HG03521 (cell line): ENCODE measurements at regions not wholly inside any gene's neighbourhood (a gene's known extent, or its start where the extent isn't known, plus 50 kb on each side); places are given as distances from the start of the nearest gene placed in this dataset.
A peak's percentile ranks its signal among the peaks of the same experiment; 100 is the strongest.
"Not testable (repeated sequence)": the region's sequence is repeated elsewhere in the genome, so short reads cannot be mapped to it uniquely, and the experiment has no call there.

ENCODE experiments used
- ATAC-seq: cut with Tn5 transposase; IDR thresholded peaks from one replicate; pipeline ENCODE4 v1.9.1; 2021; ENCODE audit warnings: mild to moderate bottlenecking, moderate library complexity; ENCODE audit not compliant: unreplicated experiment

DNA sequence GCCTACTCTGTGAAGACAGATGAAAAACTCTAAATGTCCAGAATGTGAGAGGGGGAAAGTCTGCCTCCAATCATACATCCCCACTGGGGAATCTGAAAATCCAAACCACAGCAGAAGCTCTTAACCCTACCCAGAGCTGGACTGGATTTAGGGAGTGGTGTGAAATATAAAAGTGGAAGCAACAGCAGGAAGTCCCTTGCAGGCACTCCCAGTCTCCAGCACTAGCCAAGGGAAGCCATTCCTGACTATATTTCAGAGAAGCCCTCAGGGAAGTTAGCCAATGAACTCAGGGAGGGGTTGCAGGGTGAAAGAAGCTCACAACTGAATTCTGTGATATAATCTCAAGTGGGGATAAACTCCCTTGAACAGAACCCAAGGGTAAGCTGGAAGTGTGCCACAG is 51.5 kb downstream of the CRPPA start:
- ATAC-seq, result no peak

DNA sequence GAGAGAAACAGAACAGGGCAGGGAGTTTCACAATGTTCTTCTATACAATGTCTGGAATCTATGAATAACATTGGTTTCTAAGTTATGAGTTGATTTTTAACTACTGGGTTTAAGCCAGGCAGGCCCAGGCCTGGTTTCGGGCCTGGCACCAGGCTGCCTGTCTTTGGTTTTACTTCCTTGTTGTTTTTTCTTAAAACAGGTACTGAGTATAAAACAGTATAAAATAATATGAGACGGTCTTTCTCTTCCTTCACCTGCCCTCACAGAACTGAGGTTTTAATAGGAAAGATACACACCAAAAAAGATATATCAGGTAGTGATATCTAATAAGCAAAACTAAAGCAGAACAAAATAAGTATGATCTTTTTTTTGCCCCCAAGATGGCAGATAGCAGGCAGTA is 52.0 kb downstream of the CRPPA start:
- ATAC-seq, result not testable (repeated sequence)

DNA sequence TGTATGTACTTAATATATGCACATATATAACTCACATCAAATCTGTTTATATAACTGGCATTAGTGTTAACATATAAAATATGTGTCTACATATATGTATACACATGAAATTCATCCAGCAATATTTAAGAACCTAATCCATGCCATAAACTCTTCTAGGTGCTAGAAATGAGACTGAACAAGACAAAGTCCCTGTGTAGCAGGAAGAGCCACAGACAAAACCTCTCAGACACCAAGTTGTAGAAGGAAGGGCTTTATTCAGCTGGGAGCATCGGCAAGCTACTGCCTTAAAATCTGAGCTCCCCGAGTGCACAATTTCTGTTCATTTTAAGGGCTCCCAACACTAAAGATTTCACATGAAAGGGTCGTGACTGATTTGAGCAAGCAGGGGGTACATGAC is 52.5 kb downstream of the CRPPA start:
- ATAC-seq, result no peak

DNA sequence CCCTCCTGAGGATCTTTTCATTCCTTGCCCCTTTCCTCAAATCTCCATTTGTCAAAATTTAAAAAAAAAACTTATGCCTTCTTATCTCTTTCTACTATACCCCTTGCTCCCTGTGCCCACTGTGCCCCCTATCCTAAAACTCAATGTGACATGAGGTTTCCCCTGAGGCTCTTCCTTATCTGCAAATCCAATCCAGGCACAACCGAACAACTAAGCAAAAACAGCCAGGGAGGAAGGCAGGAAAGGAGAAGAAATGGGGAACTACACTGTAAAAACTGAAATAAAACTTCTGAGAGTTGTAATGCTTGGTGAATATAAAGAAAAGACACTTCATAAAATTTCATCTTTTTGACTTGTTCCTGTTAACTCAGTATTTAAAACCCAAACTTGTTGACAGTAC is 54.2 kb downstream of the CRPPA start:
- ATAC-seq, result no peak

DNA sequence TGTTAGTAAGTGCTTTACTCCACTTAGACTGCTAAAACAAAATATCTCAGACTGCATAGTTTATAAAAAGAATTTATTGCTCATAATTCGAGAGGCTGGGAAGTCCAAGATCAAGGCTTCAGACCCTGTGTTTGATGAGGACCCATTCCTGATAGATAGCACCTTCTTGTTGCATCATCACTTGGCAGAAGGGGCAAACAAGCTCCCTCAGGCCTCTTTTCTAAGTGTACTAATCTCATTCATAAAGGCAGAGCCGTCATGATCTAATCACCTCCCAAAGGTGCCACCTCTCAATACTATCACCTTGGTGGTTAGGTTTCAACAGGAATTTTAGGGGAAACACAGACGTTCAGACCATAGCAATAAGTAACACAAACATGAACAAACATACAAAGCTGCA is 55.4 kb downstream of the CRPPA start:
- no peak for ATAC-seq

DNA sequence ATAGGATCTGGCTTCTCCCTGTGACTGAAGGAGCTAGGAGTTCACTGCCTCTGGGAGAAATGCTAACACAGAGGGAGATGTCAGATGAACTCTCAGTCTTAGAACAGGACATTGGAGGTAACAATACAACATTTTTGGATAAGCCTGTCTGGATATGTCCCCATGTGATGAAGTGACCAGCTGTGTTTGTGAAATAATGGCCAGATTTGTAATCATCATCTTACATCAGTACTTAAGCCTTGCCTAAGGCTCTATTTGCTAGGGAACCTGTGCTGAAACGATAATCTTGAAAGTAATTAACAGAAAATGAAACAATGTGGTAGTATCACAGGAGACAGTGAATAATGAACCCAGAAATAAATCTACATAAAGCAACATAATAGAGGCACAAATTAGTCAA is 56.2 kb downstream of the CRPPA start:
- ATAC-seq, result no peak

DNA sequence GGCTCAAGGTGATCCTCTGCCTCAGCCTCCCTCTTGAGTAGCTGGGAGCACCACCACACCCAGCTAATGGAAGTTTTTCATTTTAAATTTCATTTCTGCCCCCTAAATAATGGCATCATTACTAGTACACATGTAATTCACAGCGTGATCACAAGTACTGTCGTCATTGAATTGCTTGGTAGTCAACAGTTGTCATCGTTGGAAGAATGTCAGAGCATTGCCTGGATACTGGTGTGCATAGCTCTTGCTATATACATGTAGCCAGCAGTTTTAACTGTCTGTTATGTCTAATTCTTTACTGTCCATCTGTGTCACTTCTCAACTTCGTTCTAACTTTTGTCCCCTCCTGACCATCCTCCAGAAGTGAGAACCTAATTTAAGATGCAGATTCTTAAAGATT is 62.1 kb downstream of the CRPPA start:
- no peak for ATAC-seq

DNA sequence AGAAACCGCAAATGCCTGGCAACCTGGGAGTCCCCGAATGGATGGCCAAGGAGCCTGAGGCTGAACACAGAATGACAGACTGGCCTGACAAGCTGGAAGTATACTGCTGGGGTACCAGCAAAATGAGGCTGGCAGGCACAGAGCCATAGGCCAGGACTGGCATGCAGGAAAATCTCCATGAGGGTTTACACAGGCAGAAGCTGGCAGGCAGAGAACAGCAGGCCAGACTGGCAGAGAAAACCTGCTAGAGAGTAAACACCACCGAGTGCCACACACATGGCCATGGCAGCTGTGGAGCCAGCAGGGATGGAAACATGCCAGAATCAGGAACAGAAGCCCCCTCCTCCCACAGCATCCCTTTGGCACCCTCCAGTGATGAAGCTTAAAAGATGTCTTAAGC is 63.4 kb downstream of the CRPPA start:
- no peak for ATAC-seq

DNA sequence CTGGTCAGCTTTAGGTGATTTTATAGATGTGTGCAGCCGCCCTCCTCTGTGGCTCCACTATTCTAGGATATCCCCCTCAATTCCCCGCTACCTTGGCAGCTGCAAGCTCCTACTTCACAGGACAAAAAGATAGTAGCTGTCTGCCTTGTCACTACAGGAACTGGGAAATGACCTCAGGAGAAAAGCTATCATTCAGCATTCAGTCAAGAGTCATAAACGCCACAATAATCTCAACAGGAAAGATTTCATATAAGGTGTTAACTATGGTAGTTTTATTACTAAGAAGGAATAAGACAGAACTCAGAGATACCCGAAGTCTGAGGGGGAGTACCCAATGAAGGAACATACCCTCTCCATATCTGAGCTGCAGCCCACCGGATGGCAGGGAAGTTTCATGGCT is 63.9 kb downstream of the CRPPA start:
- no peak for ATAC-seq

DNA sequence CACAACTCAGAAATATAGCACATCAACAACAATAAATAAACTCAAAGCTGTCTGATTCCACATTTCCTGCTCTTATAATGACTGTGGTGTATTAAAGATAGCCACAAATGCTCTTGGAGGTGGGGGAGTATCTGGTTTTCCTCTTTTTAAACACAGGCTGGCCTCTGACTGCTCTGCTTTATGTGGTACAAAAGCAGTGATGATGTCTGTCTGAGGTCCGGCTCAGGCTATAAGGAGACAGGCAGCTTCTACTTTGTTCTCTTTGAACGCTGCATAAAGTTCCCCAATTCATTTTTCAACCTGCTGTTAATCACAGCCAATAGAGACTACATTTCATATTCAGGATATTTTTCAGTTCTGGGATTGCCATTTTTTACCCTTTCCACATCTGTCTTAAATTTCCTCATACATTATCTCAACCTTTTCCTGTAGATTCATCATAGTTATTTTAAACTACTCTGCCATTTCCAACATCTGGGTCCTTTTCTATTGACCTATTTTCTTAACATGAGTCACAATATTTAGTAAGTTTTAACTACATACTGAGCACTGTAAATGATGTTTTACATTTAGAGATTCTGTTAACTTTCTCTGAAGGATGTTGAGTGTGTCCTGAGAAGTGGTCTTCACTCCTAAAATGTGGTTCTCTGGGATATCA is 64.9 kb downstream of the CRPPA start:
- ATAC-seq, result no peak

DNA sequence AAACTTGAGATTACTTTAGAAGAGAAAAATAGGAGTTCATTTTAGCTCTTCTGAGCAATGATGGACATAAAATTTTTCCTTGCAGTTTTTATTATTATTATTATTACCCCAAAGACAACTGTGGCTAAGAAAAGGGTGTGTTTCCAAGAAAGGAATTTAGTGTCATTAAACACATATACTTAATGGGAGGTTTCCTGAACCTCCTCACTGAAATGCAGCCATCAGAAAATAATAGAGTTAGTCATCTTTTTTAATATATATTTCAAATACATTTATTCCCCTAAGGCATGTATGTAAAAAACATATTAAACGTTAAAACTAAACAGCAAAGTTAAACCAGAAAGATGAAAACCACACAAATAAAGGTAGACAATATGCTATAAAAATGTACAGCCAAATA is 66.8 kb downstream of the CRPPA start:
- ATAC-seq, result no peak

DNA sequence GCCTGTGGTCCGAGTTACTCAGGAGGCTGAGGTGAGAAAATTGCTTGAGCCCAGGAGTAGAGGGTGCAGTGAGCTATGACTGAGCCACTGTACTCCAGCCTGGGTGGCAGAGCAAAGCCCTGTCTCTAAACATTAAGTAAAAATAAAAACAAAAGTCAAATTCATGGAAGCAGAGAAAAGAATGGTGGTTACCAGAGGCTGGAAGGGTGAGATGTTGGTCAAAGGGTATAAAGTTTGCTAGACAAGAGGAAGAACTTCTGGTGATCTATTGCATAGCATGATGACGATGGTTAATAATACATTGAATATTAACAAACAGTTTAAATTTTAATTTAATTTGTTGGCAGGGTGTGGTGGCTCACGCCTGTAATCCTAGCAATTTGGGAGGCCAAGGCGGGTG is 68.1 kb downstream of the CRPPA start:
- no peak for ATAC-seq

DNA sequence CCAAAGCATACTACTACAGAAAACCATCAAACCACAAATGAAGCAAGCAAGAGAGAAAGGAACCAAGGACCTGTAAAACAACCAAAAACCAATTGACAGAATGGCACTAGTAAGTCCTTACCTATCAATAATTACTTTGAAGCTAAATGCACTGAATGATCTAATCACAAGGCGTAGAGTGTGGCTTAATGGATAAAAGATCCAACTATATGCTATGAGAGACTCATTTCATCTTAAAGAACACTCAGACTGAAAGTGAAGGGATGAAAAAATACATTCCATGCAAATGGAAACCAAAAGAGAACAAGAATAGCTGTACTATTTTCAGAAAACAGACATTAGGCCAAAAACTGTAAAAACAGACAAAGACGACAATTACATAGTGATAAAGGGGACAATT is 70.7 kb downstream of the CRPPA start:
- ATAC-seq, result peak; percentile 67

DNA sequence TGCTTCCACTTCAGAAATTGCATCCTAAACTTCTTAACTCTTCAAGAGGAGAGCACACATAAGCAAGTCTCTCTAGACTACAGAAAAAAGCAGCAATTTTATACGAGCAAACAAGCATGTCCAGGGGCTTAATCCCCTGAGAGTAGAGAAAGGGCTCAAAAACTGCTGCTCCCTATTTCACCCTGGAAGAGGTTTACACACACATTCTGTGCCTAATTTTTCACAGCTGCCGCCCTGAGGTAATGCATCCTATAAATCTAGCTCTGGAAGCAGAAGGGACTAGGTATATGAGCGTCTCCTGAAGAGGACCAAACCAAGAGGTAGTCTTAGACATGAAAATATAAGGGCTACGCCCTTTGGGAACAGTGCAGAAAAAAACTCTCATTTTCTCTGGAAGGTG is 73.1 kb downstream of the CRPPA start:
- ATAC-seq, result no peak

DNA sequence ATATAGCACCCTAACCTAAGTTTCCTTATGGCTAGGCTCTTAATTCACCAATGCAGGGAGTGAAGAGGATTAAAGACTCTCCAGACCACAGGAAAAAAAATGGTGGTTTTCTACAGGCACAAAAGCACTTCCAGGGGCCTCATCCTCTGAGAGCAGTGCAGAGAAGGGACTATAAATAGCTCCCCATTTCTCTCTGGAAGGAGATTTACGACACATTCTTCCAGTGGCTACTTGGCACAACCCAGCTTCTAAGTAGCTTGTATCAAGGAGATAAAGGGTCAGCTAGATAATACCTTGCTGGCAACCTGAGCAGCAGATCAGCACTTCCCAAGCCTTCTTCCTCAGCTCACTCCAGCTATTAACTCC is 73.5 kb downstream of the CRPPA start:
- no peak for ATAC-seq

DNA sequence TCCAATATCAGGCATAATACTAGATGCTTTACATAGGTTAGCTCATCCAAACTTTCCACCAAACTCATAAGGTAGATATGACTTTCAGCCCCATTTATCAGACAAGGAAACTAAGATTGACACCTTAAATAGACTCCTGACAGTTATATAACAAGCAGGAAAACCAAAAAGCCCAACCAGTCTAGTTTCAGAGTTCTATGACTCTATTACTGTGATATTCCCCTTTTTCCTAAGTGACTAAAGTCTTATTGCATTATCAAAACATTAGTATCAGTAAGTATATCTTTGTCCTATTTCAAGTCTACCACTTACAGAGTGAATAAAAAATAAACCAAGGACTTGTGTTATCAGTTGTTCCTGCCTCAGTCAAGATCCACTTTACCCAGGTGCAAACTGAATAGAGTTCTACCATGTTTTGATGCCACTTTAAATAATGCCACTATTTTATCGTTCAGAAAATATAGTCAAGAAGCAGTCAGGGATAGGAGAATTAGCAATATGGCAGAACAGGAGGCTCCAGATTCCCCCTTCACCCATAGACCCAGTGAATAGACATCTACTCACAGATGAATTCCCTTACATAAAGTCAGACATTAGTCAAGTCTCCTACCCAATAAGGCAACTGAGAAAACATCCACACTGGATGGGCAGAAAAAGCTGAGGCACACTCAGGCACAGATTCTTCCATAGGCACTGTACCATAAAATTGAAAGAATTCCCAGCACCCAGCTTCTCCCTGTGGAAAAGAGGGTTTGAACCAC is 74.1 kb downstream of the CRPPA start:
- no peak for ATAC-seq

DNA sequence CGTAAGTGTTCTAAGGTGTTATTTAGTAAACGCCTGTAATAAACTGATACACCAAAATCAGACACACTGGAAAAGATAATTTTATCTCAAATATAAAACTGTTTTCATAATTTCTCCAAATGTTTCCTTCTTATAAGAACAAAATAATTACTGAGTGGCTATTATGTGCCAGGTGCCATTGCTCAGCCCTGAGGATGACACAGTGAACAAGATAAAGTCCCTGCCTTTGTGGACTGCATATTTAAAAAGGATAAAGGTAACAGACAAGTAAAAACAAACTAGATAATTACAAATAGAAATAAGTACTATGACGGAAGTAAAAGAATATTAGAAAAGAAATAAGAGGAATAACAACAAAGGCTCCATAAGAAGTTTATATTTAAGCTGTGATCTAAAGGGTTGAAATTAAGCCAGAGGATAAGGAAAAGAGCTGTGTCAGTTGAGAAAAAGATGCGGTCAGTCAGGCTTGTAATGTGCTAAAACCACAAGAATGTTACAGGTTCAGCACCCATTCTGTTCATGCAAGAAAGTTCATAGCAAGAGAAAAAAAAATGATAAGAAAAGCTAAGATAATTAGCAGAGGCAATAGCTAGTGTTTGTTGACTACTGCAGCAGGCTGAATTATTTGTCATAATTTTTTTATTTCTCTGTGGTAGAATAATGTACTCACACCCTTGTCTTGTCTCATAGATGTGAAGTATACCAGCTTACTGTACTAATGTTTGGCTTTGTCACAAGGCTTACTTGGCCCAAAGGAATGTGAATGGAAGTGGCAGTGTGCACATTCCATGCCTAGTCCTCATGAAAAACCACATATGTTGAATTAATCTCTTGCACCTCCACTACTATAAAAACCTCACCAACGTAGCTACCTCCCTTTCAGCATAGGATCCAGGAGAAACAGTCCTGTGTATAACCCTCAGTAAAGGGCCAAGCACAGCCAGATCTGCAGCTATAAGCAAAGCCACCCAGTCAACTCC is 75.1 kb downstream of the CRPPA start:
- peak; percentile 74 for ATAC-seq

DNA sequence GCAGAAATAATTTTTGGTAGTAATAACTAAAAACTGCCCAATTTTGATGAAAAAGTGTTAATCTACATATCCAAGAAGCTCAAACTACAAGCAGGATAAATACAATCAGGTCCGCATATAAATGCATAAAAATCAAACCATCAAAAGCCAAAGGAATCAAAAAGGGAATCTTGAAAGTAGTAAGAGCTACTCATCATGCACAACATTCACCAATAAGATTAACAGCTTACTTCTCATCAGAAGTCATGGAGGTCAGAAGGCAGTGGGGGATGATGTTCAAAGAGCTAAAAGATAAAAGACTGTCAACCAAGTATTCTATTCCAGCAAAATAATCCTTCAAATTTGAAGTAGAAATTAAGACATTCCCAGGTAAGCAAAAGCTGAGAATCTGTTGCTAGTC is 76.4 kb downstream of the CRPPA start:
- ATAC-seq, result no peak

DNA sequence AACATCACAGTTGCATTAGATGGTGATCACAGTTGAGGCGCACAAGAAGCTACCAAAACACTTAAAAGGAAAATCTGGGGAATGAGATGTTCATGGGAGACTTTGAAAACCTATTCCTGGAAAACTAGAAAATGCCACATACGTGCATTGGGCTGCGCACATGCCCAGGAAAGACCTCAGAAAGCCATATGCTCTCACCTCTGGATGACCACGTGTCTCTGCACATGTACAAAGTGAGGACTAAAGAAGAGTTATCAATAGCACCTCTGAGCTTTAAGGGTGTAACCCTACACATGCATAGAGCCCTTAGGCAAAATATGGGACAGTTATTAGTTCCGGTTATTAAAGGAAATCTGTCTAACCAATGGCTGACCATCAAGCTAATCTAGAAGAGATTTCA is 77.7 kb downstream of the CRPPA start:
- no peak for ATAC-seq

DNA sequence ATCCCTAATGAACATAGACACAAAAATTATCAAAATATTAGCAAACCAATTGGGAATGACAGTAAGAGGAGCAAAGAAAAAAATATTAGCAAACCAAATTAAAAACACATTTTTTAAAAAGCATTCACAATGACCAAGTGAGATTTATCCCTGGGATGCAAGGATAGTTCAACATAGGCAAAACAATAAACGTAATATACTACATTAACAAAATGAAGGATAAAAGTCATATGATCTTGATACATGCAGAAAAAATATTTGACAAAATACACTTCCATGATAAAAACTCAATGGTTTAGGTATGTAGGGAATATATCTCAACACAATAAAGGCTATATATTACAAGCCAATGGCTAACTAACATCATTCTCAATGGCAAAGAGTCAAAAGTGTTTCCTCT is 83.3 kb downstream of the CRPPA start:
- ATAC-seq, result no peak

DNA sequence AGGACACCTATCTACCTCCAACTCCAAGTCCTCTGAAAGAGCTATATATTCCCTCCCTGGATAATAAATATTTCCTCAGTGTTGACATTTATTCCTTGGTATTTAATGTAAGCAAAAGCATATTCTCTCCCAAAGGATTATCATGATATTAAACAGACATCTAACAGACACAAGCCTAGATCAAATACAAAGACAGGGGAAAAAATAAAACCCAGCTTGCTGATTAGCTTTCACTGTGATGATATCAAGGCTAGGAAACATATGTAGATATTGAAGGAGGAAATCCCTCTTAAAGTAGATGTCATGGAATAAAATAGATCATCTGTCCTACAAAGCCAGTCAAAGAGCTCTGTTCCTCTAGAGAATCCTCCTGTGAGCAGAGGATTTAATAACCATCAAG is 95.2 kb downstream of the CRPPA start:
- ATAC-seq, result no peak

DNA sequence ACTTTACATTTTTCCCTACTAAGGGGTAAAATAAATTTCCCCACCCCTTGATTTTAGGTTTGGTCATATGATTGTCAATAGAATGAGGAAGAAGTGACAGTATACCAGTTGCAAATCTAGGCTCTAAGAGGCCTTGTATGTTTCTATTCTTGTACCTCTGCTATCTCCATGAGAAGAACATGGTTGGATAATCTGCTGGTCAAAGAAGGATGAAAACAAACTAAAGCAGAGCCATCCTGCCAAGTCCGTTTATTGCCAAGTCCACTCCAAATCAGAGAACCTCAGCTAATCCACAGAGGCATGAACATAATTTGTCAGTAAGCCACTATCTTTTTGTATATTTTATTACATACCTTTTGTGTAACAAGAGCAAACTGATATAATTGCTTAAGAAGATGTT is 98.0 kb downstream of the CRPPA start:
- ATAC-seq, result no peak
